ENCODE measurements at regions not wholly inside any gene's neighbourhood (a gene's known extent, or its start where the extent isn't known, plus 50 kb on each side); places are given as distances from the start of the nearest gene placed in this dataset.

DNA sequence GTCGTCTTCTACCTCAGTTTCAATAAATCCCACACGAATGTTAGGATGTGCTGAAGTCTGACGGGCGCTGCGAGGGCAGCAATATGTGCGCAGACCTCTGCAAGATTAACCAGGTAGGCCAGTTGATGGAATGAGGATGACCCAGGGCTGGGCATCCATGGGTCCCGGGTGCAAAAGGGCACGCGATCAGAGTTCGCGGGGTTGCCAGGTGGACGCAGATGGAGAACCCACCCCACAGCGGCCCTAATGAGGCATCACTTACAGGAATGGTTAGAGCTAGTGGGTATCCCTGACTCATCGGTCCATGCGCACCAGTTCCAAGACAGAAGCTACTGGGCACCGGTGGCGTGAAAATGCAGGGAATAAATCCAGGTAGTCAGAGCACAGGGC, 2116.0 kb downstream of the TP53TG3F start:
- TF ChIP-seq EZH2 (IDR thresholded peaks at IDR 0.05; ENCODE audit: insufficient read depth, poor library complexity, severe bottlenecking) (no peak), EZH2phosphoT487 (IDR thresholded peaks at IDR 0.05; ENCODE audit: insufficient read depth, low read depth) (no peak)

All from GM23248 (cell line).